ENCODE measurements at regions not wholly inside any gene's neighbourhood (a gene's known extent, or its start where the extent isn't known, plus 50 kb on each side); places are given as distances from the start of the nearest gene placed in this dataset.
"Not testable (repeated sequence)": the region's sequence is repeated elsewhere in the genome, so short reads cannot be mapped to it uniquely, and the experiment has no call there.

GRCh38 chr9:102178811-102179210 is 440.4 kb upstream of the GRIN3A start:
- POLR2A ChIA-PET, result no interaction called here
- H3K27ac Mint-ChIP-seq, result no peak overlapping the region
- Histone ChIP-seq H3K79me2 (ENCODE audit: control insufficient read depth, insufficient read depth, low read length) (no peaks in the 10 kb centered on the region), H3K9ac (ENCODE audit: low read length) (no peak overlapping the region), H3K4me2 (replicated peaks; ENCODE audit: low read depth, low read length, poor library complexity, severe bottlenecking) (no peak overlapping the region), H3K27ac (ENCODE audit: low read length in 2 of 2) (no peak overlapping the region), H3K9me3 (ENCODE audit: control extremely low read depth in 1 of 3, control insufficient read depth in 2 of 3, insufficient read depth in 1 of 3, low read length in 2 of 3) (peaks cover 0 to 8% (median 0%) of the 10 kb centered on the region in 3 donors), H2AFZ (ENCODE audit: insufficient read depth, low read depth, low read length, poor library complexity, severe bottlenecking) (no peak overlapping the region), H3K27me3 (replicated peaks in 1 of 4; ENCODE audit: control extremely low read depth in 1 of 4, control insufficient read depth in 3 of 4, insufficient read depth in 4 of 4, low read length in 3 of 4) (no peaks in the 10 kb centered on the region), H3K36me3 (replicated peaks in 1 of 2; ENCODE audit: control extremely low read depth in 1 of 2, control insufficient read depth in 1 of 2, extremely low read depth in 1 of 2, insufficient read depth in 2 of 2, low read length in 1 of 2) (no peaks in the 10 kb centered on the region), H3K4me3 (ENCODE audit: control extremely low read depth in 1 of 5, extremely low read depth in 1 of 5, insufficient read depth in 1 of 5, low read depth in 2 of 5, low read length in 4 of 5) (no peak overlapping the region), H3K4me1 (ENCODE audit: control insufficient read depth in 2 of 2, insufficient read depth in 2 of 2, low read length in 2 of 2) (no peaks in the 10 kb centered on the region), H4K20me1 (ENCODE audit: control insufficient read depth, insufficient read depth, low read length, poor library complexity, severe bottlenecking) (no peaks in the 10 kb centered on the region)
- whole genome bisulfite sequencing (ENCODE audit: insufficient coverage), result no CpG with 5 or more reads among the region's 3 CpGs
- no peaks in the 10 kb centered on the region for H3K27me3 Mint-ChIP-seq
- CTCF ChIA-PET, result no interaction called here
- no peaks in the 10 kb centered on the region for H3K9me3 Mint-ChIP-seq (ENCODE audit: insufficient read depth)
- no peak for DNase-seq
- no peaks in the 10 kb centered on the region for H3K4me1 Mint-ChIP-seq
- TF ChIP-seq CTCF (IDR thresholded peaks at IDR 0.05) (no peak), EZH2 (IDR thresholded peaks at IDR 0.05; ENCODE audit: borderline replicate concordance, insufficient read depth, low read depth, low read length, poor library complexity, severe bottlenecking) (no peak)
- H3K4me3 Mint-ChIP-seq, result no peak overlapping the region
- intact Hi-C loops (cut with micrococcal nuclease), result no loop called here
- no peak for ATAC-seq (ENCODE audit: low read depth)

GRCh38 chr9:102174202-102174601 is 435.8 kb upstream of the GRIN3A start:
- H3K9me3 ChIP-seq (ENCODE audit: control extremely low read depth in 1 of 3, control insufficient read depth in 2 of 3, insufficient read depth in 1 of 3, low read length in 2 of 3); H3K27ac Mint-ChIP-seq; H4K20me1 ChIP-seq (ENCODE audit: control insufficient read depth, insufficient read depth, low read length, poor library complexity, severe bottlenecking); ATAC-seq (ENCODE audit: low read depth); H3K9me3 Mint-ChIP-seq (ENCODE audit: insufficient read depth); H3K79me2 ChIP-seq (ENCODE audit: control insufficient read depth, insufficient read depth, low read length); intact Hi-C loops (cut with micrococcal nuclease); POLR2A ChIA-PET; H3K4me3 Mint-ChIP-seq; H3K36me3 ChIP-seq (replicated peaks in 1 of 2; ENCODE audit: control extremely low read depth in 1 of 2, control insufficient read depth in 1 of 2, extremely low read depth in 1 of 2, insufficient read depth in 2 of 2, low read length in 1 of 2); H2AFZ ChIP-seq (ENCODE audit: insufficient read depth, low read depth, low read length, poor library complexity, severe bottlenecking); H3K9ac ChIP-seq (ENCODE audit: low read length); H3K4me2 ChIP-seq (replicated peaks; ENCODE audit: low read depth, low read length, poor library complexity, severe bottlenecking); H3K4me3 ChIP-seq (ENCODE audit: control extremely low read depth in 1 of 5, extremely low read depth in 1 of 5, insufficient read depth in 1 of 5, low read depth in 2 of 5, low read length in 4 of 5); CTCF ChIA-PET; H3K4me1 ChIP-seq (ENCODE audit: control insufficient read depth in 2 of 2, insufficient read depth in 2 of 2, low read length in 2 of 2); DNase-seq; H3K4me1 Mint-ChIP-seq; H3K27me3 ChIP-seq (replicated peaks in 1 of 4; ENCODE audit: control extremely low read depth in 1 of 4, control insufficient read depth in 3 of 4, insufficient read depth in 4 of 4, low read length in 3 of 4); H3K27ac ChIP-seq (ENCODE audit: low read length in 2 of 2); H3K27me3 Mint-ChIP-seq: not testable (repeated sequence)
- 96% methylated on average over 7 of the region's 8 CpGs for WGBS (ENCODE audit: insufficient coverage)

Measured in B cell (primary cell).